BLaER1 (cell line): ENCODE measurements at regions not wholly inside any gene's neighbourhood (a gene's known extent, or its start where the extent isn't known, plus 50 kb on each side); places are given as distances from the start of the nearest gene placed in this dataset.

Experiments
- H3K27ac ChIP-seq: shearing (Covaris generic); formaldehyde crosslinking; 2 replicates; pipeline ENCODE4 v1.8.1; 2022
- H3K27me3 ChIP-seq: shearing (Covaris generic); formaldehyde crosslinking; 2 replicates; pipeline ENCODE4 v1.8.1; 2022
- H3K36me3 ChIP-seq: shearing (Covaris generic); formaldehyde crosslinking; 2 replicates; pipeline ENCODE4 v1.8.1; 2022
- H3K4me1 ChIP-seq: shearing (Covaris generic); formaldehyde crosslinking; 2 replicates; pipeline ENCODE4 v1.8.1; 2022
- H3K4me2 ChIP-seq: shearing (Covaris generic); formaldehyde crosslinking; 2 replicates; pipeline ENCODE4 v1.8.1; 2022
- H3K4me3 ChIP-seq: shearing (Covaris generic); formaldehyde crosslinking; 2 replicates; pipeline ENCODE4 v1.8.1; 2022
- H3K9ac ChIP-seq: shearing (Covaris generic); formaldehyde crosslinking; 2 replicates; pipeline ENCODE4 v1.8.1; 2022
- H3K9me3 ChIP-seq: shearing (Covaris generic); formaldehyde crosslinking; 2 replicates; pipeline ENCODE4 v1.8.1; 2022
- H4K20me1 ChIP-seq: shearing (Covaris generic); formaldehyde crosslinking; 2 replicates; pipeline ENCODE4 v1.8.1; 2022
- Cebpa-rat ChIP-seq: shearing (Covaris generic); IDR thresholded peaks from 2 replicates; pipeline ENCODE4 v1.8.1; 2022

DNA sequence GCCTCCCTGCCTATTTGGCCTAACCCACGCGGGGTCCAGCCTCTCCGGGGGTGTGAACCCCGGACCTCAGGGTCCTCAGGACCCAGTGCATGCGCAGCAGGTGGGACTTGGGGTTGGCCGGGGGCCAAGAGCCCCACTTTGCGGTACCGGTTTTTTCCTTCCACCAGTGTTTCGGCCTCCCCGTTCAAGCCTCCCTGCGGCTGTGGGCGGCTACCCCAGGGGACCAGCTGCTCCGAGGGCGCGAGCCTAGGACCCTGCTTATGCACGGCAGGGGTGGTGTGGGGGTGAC, 327.3 kb downstream of the ALG10 start:
- Histone ChIP-seq H3K4me3 (no peak overlapping the region), H3K4me1 (no peaks in the 10 kb centered on the region), H3K36me3 (no peaks in the 10 kb centered on the region), H3K4me2 (no peak overlapping the region), H4K20me1 (no peaks in the 10 kb centered on the region), H3K27me3 (no peaks in the 10 kb centered on the region), H3K27ac (no peak overlapping the region), H3K9ac (no peak overlapping the region), H3K9me3 (peaks cover 99% of the 10 kb centered on the region)
- TF ChIP-seq Cebpa-rat: no peak

DNA sequence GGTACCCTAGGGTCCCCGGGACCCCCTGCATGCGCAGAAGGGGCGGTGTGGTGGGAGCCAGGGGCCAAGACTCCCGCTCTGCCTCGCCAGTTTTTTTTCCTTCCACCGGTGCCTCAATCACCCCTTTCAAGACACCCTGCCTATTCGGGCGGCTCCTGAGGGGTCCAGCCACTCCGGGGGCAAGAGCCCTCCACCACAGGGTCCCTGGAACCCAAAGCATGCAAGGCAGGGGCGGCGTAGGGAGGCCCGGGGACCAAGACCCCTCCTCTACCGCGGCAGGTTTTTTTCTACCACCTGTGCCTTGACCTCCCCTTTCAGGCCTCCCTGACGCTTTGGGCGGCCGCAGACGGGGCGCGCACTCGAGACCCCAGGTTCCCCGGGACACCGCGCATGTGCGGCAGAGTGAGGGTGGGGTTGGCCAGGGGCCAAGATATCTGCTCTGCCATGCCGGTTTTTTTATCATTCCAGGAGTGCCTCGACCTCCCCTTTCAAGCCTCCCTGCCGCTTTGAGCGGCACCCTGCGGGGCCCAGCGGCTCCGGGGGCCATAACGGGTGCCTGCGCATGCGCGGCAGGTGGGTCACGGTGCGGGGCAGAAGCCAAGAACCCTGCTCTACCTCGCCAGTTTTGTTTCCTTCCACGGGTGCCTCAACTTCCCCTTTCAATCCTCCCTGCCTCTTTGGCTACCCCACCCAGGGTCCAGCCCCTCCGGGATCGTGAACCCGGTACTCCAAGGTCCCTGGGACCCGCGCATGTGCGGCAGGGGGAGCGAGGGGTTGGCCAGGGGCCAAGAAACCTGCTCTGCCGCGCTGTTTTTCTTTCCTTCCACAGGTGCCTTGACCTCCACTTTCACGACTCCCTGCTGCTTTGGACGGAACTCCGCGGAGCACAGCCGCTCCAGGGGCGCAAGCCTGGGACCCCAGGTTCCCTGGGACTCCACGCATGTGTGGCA, 328.1 kb downstream of the ALG10 start:
- Histone ChIP-seq H3K36me3 (no peaks in the 10 kb centered on the region), H3K9ac (no peak overlapping the region), H4K20me1 (no peaks in the 10 kb centered on the region), H3K4me2 (no peak overlapping the region), H3K9me3 (peaks cover 99% of the 10 kb centered on the region), H3K27ac (no peak overlapping the region), H3K27me3 (no peaks in the 10 kb centered on the region), H3K4me1 (no peaks in the 10 kb centered on the region), H3K4me3 (no peak overlapping the region; the same call in 1 of the 2 replicates)
- TF ChIP-seq Cebpa-rat: no peak

DNA sequence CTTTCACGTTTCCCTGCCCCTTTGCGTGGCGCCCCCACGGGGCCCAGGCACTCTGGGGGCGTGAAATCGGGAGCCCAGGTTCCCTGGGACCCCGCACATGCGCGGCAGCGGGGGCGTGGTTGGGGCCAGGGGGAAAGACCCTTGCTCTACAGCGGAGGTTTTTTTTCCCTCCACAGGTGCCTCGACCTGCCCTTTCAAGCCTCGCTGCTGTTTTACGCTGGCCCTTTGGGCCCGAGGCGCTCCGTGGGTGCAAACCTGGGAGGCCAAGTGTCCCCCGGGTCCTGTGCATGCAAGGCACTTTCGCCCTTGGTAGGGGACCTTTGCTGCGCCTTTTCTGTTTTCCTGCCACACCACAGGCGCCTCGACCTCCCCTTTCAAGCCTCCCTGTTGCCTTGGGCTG, 329.8 kb downstream of the ALG10 start:
- Histone ChIP-seq H3K36me3 (no peaks in the 10 kb centered on the region), H3K4me1 (no peaks in the 10 kb centered on the region), H3K4me3 (no peak overlapping the region), H4K20me1 (no peaks in the 10 kb centered on the region), H3K9me3 (peaks cover 99% of the 10 kb centered on the region), H3K27me3 (no peaks in the 10 kb centered on the region), H3K4me2 (no peak overlapping the region), H3K9ac (no peak overlapping the region), H3K27ac (no peak overlapping the region)
- TF ChIP-seq Cebpa-rat: no peak

DNA sequence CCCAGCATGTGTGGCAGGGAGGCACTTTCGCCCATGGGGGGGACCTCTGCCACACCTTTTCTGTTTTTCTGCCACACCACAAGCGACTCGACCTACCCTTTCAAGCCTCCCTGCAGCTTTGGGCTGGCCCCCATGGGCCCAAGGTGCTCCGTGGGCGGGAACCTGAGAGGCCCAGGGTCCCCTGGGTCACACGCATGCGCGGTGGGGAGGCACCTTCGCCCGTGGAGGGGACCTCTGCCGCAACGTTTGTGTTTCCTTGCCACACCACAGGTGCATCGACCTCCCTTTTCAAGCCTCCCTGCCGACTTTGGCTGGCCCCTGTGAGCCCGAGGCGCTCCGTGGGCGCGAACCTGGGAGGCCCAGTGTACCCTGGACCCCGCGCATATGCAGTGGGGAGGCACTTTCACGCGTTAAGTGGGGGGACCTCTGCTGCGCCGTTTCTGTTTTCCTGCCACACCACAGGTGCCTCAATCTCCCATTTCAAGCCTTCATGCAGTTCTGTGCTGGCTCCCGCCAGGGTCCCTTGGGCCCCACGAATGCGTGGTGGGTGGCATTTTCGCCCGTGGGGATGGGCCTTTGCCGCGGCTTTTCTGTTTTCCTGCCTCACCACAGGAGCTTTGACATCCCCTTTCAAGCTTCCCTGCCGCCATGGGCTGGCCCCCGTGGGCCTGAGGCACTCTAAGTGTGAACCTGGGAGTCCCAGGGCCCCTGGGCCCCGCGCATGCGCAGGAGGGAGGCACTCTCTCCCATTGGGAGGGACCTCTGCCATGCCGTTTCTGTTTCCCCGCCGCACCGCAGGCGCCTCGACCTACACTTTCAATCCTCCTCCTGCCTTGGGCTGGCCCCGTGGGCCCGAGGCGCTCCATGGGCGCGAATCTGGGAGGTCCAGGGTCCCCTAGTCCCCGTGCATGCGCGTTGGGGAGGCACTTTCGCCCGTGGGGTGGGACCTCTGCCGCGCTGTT, 332.2 kb downstream of the ALG10 start:
- no peaks in the 10 kb centered on the region for H3K27me3 ChIP-seq

DNA sequence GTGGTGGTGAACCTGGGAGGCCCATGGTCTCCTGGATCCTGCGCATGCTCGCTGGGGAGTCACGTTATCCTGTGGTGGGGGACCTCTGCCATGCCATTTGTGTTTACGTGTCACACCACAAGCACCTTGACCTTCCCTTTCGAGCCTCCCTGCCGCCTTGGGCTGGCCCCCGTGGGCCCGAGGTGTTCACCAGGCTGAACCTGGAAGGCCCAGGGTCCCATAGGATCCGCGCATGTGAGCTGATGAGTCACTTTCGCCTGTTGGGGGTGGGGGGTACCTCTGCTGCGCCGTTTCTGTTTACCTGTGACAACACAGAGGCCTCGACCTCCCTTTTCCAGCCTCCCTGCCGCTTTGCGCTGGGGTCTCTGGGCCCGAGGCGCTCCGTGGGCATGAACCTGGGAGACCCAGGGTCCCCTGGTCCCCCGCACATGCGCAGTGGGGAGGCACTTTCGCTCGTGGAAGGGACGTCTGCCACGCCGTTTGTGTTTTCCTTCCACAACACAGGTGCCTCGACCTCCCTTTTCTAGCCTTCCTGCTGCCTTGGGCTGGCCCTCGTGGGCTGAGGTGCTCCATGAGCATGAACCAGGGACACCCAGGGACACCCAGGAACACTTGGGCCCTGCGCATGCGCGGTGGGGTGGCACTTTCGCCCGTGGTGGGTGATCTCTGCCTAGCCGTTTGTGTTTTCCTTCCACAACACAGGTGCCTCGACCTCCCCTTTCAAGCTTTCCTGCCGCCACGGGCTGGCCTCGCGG, 334.1 kb downstream of the ALG10 start:
- no peaks in the 10 kb centered on the region for H3K4me1 ChIP-seq
- H3K9ac ChIP-seq: no peak overlapping the region
- no peak overlapping the region for H3K4me2 ChIP-seq
- H3K9me3 ChIP-seq: peaks cover 100% of the 10 kb centered on the region
- no peak overlapping the region for H3K4me3 ChIP-seq
- no peaks in the 10 kb centered on the region for H3K36me3 ChIP-seq
- no peaks in the 10 kb centered on the region for H4K20me1 ChIP-seq
- TF ChIP-seq Cebpa-rat: no peak
- no peaks in the 10 kb centered on the region for H3K27me3 ChIP-seq
- H3K27ac ChIP-seq: no peak overlapping the region

More for the DNA sequence above, 332.2 kb downstream of the ALG10 start:
- Histone ChIP-seq H3K4me1 (no peaks in the 10 kb centered on the region), H3K9me3 (peaks cover 100% of the 10 kb centered on the region), H4K20me1 (no peaks in the 10 kb centered on the region), H3K4me3 (no peak overlapping the region), H3K27ac (no peak overlapping the region), H3K36me3 (no peaks in the 10 kb centered on the region), H3K4me2 (no peak overlapping the region), H3K9ac (no peak overlapping the region)
- TF ChIP-seq Cebpa-rat: no peak

DNA sequence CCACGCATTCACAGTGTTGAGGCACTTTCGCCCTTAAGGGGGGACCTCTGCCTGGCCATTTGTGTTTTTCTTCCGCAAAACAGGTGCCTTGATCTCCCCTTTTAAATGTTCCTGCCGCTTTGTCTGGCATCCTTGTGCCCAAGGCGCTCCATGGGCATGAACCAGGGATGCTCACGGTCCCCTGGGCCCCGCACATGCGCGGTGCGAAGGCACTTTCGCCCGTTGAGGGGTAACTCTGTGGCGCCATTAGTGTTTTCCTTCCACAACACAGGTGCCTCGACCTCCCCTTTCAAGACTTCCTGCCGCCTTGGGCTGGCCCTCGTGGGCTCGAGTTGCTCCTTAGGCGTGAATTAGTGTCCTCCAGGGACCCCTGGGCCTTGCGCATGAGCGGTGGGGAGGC, 335.5 kb downstream of the ALG10 start:
- Histone ChIP-seq H3K4me1 (no peaks in the 10 kb centered on the region), H3K27me3 (no peaks in the 10 kb centered on the region), H3K9me3 (peaks cover 100% of the 10 kb centered on the region), H3K4me2 (no peak overlapping the region), H3K27ac (no peak overlapping the region), H3K36me3 (no peaks in the 10 kb centered on the region), H3K4me3 (no peak overlapping the region), H3K9ac (no peak overlapping the region), H4K20me1 (no peaks in the 10 kb centered on the region)
- TF ChIP-seq Cebpa-rat: no peak

DNA sequence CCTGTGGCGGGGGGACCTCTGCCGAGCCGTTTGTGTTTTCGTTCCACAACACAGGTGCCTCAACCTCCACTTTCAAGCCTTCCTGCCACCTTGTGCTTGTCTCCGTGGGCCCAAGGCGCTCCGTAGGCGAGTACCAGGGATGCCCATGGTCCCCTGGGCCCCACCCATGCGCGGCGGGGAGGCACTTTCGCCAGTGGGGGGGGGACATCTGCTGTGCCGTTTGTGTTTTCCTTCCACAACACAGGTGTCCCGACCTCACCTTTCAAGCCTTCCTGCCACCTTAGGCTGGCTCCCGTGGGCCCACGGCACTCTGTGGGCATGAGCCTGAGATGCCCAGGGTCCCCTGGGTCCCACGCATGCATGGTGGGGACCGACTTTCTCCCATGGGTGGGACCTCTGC, 335.9 kb downstream of the ALG10 start:
- no peak overlapping the region for H3K4me2 ChIP-seq
- peaks cover 100% of the 10 kb centered on the region for H3K9me3 ChIP-seq

DNA sequence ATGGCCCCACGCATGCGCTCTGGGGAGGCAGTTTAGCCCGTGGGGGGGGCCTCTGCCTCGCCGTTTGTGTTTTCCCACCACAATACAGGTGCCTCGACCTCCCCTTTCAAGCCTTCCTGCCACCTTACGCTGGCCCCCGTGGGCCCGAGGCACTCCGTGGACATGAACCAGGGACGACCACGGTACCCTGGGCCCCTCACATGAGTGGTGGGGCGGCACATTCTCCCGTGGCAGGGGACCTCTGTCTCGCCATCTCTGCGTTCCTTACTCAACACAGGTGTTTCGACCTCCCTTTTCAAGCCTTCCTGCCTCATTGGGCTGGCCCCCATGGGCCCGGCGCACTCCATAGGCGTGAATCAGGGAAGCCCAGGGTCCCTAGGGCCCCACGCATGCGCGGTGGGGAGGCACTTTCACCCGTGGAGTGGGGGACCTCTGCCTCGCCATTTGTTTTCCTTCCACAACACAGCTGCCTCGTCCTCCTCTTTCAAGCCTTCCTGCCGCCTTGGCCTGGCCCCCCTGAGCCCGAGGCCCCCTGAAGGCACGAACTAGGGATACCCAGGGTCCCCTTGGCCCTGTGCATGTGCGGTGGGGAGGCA, 339.5 kb downstream of the ALG10 start:
- Histone ChIP-seq H3K4me3 (no peak overlapping the region), H3K9me3 (peaks cover 100% of the 10 kb centered on the region), H3K4me2 (no peak overlapping the region), H3K36me3 (no peaks in the 10 kb centered on the region), H3K9ac (no peak overlapping the region), H4K20me1 (no peaks in the 10 kb centered on the region), H3K4me1 (no peaks in the 10 kb centered on the region), H3K27ac (no peak overlapping the region), H3K27me3 (no peaks in the 10 kb centered on the region)
- TF ChIP-seq Cebpa-rat: no peak

More for the DNA sequence above, 335.9 kb downstream of the ALG10 start:
- H3K36me3 ChIP-seq: no peaks in the 10 kb centered on the region
- no peaks in the 10 kb centered on the region for H3K27me3 ChIP-seq
- no peak overlapping the region for H3K9ac ChIP-seq
- H3K27ac ChIP-seq: no peak overlapping the region
- no peak overlapping the region for H3K4me3 ChIP-seq
- TF ChIP-seq Cebpa-rat: no peak
- no peaks in the 10 kb centered on the region for H3K4me1 ChIP-seq
- H4K20me1 ChIP-seq: no peaks in the 10 kb centered on the region

DNA sequence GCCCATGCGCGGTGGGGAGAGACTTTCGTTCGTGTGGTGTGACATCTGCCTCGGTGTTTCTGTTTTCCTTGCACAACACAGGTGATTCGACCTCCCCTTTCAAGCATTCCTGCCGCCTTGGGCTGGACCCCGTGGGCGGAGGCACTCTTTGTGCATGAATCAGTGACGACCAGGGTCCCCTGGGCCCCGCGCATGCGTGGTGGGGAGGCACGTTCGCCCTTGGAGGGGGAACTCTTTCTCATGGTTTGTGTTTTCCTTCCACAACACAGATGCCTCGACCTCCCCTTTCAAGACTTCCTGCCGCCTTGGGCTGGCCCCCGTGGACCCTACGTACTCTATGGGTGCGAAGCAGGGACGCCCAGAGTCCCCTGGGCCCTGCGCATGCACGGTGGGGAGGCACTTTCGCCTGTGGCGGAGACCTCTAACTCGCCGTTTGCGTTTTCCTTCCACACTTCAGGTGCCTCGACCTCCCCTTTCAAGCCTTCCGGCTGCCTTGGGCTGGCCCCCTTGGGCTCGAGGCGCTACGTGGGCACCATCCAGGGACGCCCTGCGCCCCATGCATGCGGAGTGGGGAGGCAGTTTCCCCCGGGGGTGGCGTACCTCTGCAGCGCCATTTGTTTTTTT, 340.9 kb downstream of the ALG10 start:
- Histone ChIP-seq H3K4me3 (no peak overlapping the region), H3K36me3 (no peaks in the 10 kb centered on the region), H3K9ac (no peak overlapping the region), H3K4me2 (no peak overlapping the region), H3K4me1 (no peaks in the 10 kb centered on the region), H3K27me3 (no peaks in the 10 kb centered on the region), H4K20me1 (no peaks in the 10 kb centered on the region), H3K27ac (no peak overlapping the region), H3K9me3 (peaks cover 100% of the 10 kb centered on the region)
- TF ChIP-seq Cebpa-rat: no peak
